DOHH2 (cell line): ENCODE measurements at regions not wholly inside any gene's neighbourhood (a gene's known extent, or its start where the extent isn't known, plus 50 kb on each side); places are given as distances from the start of the nearest gene placed in this dataset.

Source experiments
- CTCF ChIP-seq: fragments of 200-600 bp; sonication (generic); IDR thresholded peaks from one replicate; pipeline ENCODE4 v1.5.1; 2014; ENCODE audit warnings: antibody characterized with exemption, mild to moderate bottlenecking, low read depth, low read length; ENCODE audit not compliant: poor library complexity, severe bottlenecking
- EZH2phosphoT487 ChIP-seq: fragments of 200-600 bp; sonication (generic); IDR thresholded peaks from 2 replicates; pipeline ENCODE4 v1.6.1; 2017; ENCODE audit warnings: borderline replicate concordance, mild to moderate bottlenecking, antibody characterized with exemption, low read length, moderate library complexity, mixed read lengths

- TF ChIP-seq CTCF (no peak), EZH2phosphoT487 (no peak)
These were observed 87.6 kb downstream of the NENF start for GRCh38 chr1:212520299-212520698.
